ENCODE measurements at regions not wholly inside any gene's neighbourhood (a gene's known extent, or its start where the extent isn't known, plus 50 kb on each side); places are given as distances from the start of the nearest gene placed in this dataset.
A peak's percentile ranks its signal among the peaks of the same experiment; 100 is the strongest.

DNA sequence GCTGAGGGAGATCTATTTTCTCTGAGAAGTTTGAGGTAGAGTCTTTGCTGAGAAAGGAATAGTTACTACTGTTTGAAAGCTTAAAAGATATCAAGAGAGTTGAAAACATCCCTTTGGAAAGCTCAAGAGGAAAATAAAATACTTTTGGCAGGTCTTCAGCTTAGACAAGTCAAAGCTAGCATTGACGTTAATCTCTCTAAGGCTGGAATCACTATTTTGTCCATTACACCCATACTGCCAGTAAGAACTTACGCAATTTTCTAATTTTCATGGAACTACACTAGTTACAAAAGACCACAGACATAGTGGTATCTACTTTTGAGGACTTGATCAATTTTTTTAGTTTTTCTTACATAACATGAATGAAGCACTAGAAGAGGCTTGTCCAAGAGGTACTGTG, 494.9 kb downstream of the PSAT1 start:
- Histone ChIP-seq H3K27me3 (ENCODE audit: control insufficient read depth, insufficient read depth, low read length) (no peaks in the 10 kb centered on the region), H3K4me3 (ENCODE audit: low read depth, low read length) (no peak overlapping the region), H3K36me3 (ENCODE audit: control insufficient read depth, insufficient read depth, low read length) (no peaks in the 10 kb centered on the region)
- TF ChIP-seq, protein P1, sequence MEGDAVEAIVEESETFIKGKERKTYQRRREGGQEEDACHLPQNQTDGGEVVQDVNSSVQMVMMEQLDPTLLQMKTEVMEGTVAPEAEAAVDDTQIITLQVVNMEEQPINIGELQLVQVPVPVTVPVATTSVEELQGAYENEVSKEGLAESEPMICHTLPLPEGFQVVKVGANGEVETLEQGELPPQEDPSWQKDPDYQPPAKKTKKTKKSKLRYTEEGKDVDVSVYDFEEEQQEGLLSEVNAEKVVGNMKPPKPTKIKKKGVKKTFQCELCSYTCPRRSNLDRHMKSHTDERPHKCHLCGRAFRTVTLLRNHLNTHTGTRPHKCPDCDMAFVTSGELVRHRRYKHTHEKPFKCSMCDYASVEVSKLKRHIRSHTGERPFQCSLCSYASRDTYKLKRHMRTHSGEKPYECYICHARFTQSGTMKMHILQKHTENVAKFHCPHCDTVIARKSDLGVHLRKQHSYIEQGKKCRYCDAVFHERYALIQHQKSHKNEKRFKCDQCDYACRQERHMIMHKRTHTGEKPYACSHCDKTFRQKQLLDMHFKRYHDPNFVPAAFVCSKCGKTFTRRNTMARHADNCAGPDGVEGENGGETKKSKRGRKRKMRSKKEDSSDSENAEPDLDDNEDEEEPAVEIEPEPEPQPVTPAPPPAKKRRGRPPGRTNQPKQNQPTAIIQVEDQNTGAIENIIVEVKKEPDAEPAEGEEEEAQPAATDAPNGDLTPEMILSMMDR (IDR thresholded peaks at IDR 0.05; ENCODE audit: insufficient read depth, low read length, poor library complexity, severe bottlenecking), result no peak
- no peak for DNase-seq (ENCODE audit: low read depth)

DNA sequence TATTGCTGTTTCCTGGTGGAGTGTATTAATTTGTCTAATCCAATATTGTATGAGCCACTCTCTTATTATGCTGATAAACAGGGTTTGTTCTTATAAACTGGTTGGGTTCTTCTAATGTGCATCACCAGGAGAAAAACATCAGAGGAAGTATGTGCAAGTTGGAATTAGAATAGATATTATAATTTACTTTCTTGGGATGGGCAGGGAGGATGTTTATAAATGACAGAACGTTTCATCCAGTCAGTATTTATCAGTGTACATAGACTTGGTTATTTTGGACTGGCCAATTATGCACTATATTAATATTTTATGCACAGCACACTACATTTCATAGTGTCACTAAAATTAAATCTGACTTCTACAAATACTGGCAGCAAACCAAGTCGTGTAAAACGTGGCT, 495.8 kb downstream of the PSAT1 start:
- no peak for DNase-seq (ENCODE audit: low read depth)
- H3K4me3 ChIP-seq (ENCODE audit: low read depth, low read length), result no peak overlapping the region
- H3K27me3 ChIP-seq (ENCODE audit: control insufficient read depth, insufficient read depth, low read length), result no peaks in the 10 kb centered on the region
- TF ChIP-seq, protein P1 (IDR thresholded peaks at IDR 0.05; ENCODE audit: insufficient read depth, low read length, poor library complexity, severe bottlenecking), result no peak
- no peaks in the 10 kb centered on the region for H3K36me3 ChIP-seq (ENCODE audit: control insufficient read depth, insufficient read depth, low read length)

DNA sequence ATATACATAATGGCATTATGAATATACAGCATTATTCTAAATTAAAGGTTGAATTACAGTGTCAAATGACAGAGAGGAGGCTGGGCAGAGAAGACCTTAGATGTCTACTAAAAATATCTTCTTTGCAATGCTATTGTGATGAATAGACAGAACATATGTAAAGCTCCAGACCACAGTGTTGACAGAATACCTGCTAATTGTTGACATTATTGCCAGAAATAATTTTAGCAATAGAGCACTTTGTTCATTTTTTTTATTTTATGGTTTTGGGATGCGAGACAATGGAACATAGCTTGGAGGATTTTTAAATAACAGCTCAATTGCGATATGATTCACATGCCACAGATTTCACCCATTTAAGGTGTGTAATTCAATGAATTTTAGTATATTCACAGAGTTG, 508.8 kb downstream of the PSAT1 start:
- TF ChIP-seq, protein P1 (IDR thresholded peaks at IDR 0.05; ENCODE audit: insufficient read depth, low read length, poor library complexity, severe bottlenecking), result no peak
- Histone ChIP-seq H3K27me3 (ENCODE audit: control insufficient read depth, insufficient read depth, low read length) (no peaks in the 10 kb centered on the region), H3K4me3 (ENCODE audit: low read depth, low read length) (no peak overlapping the region), H3K36me3 (ENCODE audit: control insufficient read depth, insufficient read depth, low read length) (no peaks in the 10 kb centered on the region)
- DNase-seq (ENCODE audit: low read depth), result no peak

DNA sequence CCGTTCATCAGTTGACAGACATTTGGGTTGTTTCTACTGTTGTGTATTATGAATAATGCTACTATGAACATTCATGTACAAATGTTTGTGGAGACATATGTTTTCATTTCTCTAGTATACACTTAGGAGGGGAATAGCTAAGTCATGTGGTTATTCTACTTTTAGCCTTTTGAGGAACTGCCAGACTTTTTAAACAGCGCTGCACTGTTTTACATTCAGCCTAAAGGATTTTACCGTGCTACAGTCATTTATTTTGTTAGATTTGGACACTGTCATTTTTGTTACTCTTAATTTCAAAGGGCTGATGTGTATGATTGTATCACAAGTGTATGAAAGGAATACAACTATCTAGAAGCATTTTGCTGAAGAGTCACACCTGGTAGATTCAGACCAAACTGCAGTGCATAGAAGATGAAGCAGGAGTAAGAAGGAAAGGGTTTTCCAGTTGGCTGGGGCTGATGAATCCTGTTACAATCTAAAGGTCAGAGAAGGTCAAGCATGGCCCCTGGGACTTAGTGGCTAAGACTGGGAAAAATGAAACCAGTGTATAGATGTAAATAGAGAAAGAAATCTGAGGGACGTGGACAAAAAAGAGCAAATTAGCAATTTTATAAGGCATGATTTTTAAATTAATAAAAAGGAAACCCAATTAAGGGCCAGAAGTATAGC, 509.7 kb downstream of the PSAT1 start:
- H3K27me3 ChIP-seq (ENCODE audit: control insufficient read depth, insufficient read depth, low read length), result no peaks in the 10 kb centered on the region
- TF ChIP-seq, protein P1 (IDR thresholded peaks at IDR 0.05; ENCODE audit: insufficient read depth, low read length, poor library complexity, severe bottlenecking), result no peak
- peak; percentile 39 for DNase-seq (ENCODE audit: low read depth)

DNA sequence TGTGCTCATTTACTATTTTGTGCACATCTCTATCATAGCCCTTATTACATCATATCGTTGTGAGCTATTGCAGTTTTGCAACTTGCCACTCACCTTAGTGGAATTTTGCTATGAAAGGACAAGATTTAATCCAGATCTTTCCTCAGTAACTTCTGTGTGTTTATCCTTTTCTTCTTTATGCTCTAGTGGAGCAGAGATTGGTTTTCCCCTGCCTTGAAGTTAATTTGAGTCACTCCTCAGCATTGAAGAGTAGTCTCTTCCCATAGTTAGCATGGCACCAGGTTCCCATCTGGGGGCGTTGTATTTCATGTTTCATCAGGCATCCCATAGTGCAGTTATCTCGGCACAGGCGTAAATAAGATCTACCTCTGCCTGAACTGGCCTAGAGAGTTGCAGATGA, 510.4 kb downstream of the PSAT1 start:
- peak; percentile 64 for DNase-seq (ENCODE audit: low read depth)
- Histone ChIP-seq H3K36me3 (ENCODE audit: control insufficient read depth, insufficient read depth, low read length) (no peaks in the 10 kb centered on the region), H3K4me3 (ENCODE audit: low read depth, low read length) (no peak overlapping the region), H3K27me3 (ENCODE audit: control insufficient read depth, insufficient read depth, low read length) (no peaks in the 10 kb centered on the region)
- TF ChIP-seq, protein P1 (IDR thresholded peaks at IDR 0.05; ENCODE audit: insufficient read depth, low read length, poor library complexity, severe bottlenecking), result peak; percentile 2

More for the DNA sequence above, 509.7 kb downstream of the PSAT1 start:
- Histone ChIP-seq H3K36me3 (ENCODE audit: control insufficient read depth, insufficient read depth, low read length) (no peaks in the 10 kb centered on the region), H3K4me3 (ENCODE audit: low read depth, low read length) (no peak overlapping the region)

DNA sequence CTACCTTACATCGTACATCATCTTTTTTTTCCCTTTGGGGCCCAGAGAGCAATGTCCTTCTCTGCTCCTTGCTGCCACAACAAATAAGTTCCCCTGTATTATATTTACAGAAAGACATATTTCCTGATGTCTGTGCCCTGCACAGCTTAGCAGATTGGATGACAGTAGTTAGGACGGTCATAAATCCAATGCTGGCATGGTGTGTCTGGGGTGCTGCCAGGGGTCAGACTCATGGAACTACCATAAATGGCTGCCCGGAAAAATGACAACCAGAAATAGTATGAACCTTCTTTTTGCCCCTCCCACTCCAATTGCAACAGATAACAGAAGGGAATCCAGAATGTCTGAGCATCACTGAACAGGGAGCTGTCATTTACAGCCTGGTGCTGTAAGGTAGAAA, 511.1 kb downstream of the PSAT1 start:
- no peak for DNase-seq (ENCODE audit: low read depth)
- H3K27me3 ChIP-seq (ENCODE audit: control insufficient read depth, insufficient read depth, low read length), result no peaks in the 10 kb centered on the region
- TF ChIP-seq, protein P1 (IDR thresholded peaks at IDR 0.05; ENCODE audit: insufficient read depth, low read length, poor library complexity, severe bottlenecking), result no peak
- H3K4me3 ChIP-seq (ENCODE audit: low read depth, low read length), result no peak overlapping the region
- no peaks in the 10 kb centered on the region for H3K36me3 ChIP-seq (ENCODE audit: control insufficient read depth, insufficient read depth, low read length)
